AG09319 (cell line): ENCODE measurements at regions not wholly inside any gene's neighbourhood (a gene's known extent, or its start where the extent isn't known, plus 50 kb on each side); places are given as distances from the start of the nearest gene placed in this dataset.

Experiments used
- DNase-seq: peaks from one replicate; pipeline ENCODE4 v3.0.0-alpha.2; 2010; ENCODE audit warnings: low read depth; ENCODE audit errors: extremely low read depth
- TF ChIP-seq, protein P1 (sequence below): IDR thresholded peaks from 2 replicates; pipeline ENCODE4 v1.5.1; 2011; ENCODE audit warnings: low read depth, mild to moderate bottlenecking, inconsistent platforms, low read length, moderate library complexity

DNA sequence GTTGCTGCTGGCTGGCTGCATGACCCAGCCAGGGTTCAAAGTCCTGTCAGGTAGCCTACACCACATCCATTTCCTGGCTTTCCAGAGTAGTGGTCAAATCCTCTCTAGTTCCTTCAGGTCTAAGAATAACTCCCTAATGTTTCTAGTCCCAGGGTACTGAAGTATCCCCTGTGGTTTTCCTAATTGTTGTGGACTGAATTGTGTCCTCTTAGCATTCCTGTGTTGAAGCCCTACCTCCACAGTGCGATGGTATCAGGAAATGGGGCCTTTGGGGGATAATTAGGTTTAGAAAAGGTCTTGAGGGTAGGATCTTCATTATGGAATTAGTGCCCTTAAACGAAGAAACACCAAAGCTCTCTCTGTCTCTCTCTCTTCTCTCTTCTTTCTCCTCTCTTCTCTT lies 191.8 kb upstream of the CCNG1 start:
- DNase-seq: no peak
- TF ChIP-seq, protein P1, sequence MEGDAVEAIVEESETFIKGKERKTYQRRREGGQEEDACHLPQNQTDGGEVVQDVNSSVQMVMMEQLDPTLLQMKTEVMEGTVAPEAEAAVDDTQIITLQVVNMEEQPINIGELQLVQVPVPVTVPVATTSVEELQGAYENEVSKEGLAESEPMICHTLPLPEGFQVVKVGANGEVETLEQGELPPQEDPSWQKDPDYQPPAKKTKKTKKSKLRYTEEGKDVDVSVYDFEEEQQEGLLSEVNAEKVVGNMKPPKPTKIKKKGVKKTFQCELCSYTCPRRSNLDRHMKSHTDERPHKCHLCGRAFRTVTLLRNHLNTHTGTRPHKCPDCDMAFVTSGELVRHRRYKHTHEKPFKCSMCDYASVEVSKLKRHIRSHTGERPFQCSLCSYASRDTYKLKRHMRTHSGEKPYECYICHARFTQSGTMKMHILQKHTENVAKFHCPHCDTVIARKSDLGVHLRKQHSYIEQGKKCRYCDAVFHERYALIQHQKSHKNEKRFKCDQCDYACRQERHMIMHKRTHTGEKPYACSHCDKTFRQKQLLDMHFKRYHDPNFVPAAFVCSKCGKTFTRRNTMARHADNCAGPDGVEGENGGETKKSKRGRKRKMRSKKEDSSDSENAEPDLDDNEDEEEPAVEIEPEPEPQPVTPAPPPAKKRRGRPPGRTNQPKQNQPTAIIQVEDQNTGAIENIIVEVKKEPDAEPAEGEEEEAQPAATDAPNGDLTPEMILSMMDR: no peak

DNA sequence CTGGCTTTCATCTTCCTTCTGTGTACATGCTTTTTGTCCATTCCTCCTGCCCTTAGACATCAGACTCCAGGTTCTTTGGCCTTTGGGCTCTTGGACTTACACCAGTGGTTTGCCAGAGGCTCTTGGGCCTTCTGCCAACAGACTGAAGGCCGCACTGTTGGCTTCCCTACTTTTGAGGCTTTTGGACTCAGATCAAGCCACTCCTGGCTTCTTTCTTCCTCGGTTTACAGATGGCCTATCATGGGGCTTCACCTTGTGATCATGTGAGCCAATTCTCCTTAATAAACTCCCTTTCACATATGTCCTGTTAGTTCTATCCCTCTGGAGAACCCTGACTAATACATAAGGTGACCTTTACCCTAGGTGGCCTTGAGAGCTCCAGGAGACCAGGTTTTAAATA lies 189.1 kb upstream of the CCNG1 start:
- no peak for DNase-seq
- TF ChIP-seq, protein P1: no peak

DNA sequence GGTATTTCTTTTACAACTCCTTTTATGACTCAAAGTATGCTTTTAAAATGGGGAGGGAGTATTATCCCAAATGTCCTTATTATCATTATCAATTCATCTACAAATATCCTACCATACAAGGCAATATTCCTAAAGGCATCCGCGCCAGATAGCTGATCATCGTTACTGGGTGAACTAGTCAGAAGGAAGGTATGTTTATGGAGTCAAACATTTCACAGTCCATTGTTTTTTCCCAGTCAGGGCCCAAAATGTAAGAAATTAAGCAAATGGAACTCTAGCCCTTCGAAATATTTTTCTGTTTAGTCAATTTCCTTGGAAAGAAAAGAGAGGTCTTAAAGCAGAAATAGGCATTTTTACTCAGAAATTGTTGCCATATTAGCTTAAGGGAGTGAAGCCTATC lies 188.5 kb upstream of the CCNG1 start:
- no peak for DNase-seq

DNA sequence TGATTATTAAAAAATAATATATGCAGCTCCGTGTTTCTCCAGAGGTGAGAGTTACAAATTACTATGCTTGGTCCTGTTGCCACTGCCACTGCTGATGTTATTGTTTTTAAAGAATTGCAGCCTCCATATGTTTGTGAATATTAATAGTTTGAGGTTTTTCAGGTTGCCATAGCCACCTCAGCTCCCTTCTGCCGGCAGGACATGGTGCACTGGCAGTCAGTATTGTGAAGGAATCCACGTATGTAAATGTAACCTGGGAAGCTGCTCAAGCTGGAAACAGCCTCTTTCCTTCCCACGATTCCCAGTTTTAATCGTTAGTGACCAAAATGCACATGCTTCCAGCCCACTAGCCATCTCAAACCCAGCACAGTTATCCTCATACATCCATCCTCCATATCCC lies 184.4 kb upstream of the CCNG1 start:
- DNase-seq: no peak
- TF ChIP-seq, protein P1: no peak

More for the DNA sequence above, 188.5 kb upstream of the CCNG1 start:
- TF ChIP-seq, protein P1: no peak

DNA sequence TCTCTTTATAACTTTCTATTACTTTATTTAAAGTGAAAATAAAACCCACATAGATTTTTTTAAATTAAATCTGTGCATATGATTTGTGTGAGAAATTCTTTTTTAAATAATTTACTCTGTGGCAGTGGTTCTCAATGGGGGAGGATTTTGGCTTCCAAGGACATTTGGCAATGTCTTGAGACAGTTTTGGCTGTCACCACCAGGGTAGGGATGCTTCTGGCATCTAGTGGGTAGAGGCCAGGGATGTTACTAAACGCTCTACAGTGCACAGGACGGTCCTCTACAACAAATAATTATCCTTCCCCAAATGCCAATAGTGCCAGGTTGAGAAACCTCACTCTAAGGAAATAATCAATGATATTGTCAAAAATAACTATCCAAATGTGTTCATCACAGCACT lies 177.9 kb upstream of the CCNG1 start:
- DNase-seq: no peak
- TF ChIP-seq, protein P1: no peak

DNA sequence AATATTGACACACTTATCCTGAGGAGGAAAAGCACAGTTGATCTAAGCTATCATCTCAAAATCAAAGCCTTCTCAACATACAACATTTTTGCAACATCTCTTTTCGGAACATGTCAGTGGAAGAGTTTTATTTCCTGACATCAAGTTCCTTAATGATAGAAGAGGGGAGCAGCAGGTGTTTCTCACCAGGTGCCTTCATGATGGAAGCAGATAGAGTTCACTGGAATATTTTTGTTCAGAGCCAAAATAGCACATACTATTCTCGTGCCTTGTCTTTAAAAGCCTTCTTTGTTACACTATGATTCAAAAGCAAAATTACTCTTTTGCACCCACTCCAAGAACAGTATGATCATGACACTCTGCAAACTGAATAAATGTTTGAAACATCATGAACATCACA lies 176.9 kb upstream of the CCNG1 start:
- DNase-seq: no peak
- TF ChIP-seq, protein P1: no peak

DNA sequence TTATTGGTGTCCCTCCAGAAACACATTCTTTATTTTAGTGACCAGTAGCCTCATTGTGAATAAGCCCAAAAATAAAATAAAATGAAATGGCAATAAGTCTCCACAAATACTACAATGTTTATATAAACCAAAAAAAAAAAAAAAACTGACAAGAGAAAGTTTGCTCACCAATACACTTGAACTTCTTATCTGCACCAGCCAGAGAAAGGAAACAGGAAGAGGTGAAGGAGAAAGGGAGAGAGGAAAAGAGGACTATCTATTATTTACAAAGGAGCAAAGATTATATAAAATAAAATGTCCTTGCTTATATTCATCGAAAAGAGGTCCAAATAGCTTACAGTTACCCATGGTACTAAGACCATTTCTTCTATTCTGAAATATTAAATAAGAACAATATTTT lies 176.4 kb upstream of the CCNG1 start:
- DNase-seq: no peak
- TF ChIP-seq, protein P1: no peak
